ENCODE measurements at regions not wholly inside any gene's neighbourhood (a gene's known extent, or its start where the extent isn't known, plus 50 kb on each side); places are given as distances from the start of the nearest gene placed in this dataset.

DNA sequence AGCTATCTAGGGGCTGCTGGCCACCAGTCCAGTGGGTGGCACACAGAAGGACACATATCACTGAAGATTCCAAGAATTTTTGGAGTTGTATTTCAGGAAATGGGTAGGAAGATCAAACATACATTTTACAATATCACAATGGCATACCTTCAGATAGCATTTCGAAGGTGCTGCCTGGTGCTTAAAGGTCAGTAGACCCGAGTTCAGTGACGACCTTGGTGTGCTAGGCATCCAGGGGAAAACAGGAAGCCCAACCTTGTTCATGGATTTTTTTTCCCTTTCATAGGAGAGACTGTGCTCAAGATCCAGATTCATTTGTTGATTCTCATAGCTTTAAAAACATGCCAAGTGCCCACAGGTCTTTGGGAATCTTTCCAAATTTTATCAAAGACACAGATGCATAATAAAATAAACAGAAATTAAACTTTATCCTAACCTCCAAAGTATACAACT is 51.0 kb upstream of the RCBTB2 start:
- no peak overlapping the region for H2BK12ac ChIP-seq (ENCODE audit: low read depth, low read length)
- no peaks in the 10 kb centered on the region for H4K20me1 ChIP-seq (replicated peaks in 1 of 2; ENCODE audit: control insufficient read depth in 1 of 2, insufficient read depth in 2 of 2, low read length in 2 of 2)
- no peak overlapping the region for H4K91ac ChIP-seq (replicated peaks; ENCODE audit: insufficient read length, low read length)
- no peak overlapping the region for H4K8ac ChIP-seq (ENCODE audit: extremely low read depth, insufficient read depth, low read length)
- H2AK5ac ChIP-seq (ENCODE audit: low read depth, low read length): no peak overlapping the region
- no peaks in the 10 kb centered on the region for H3K27me3 ChIP-seq (replicated peaks in 1 of 4; ENCODE audit: control insufficient read depth in 3 of 4, extremely low read depth in 1 of 4, insufficient read depth in 3 of 4, low read length in 3 of 4)
- no peak overlapping the region for H4K5ac ChIP-seq (ENCODE audit: insufficient read length, low read depth, low read length)
- no peaks in the 10 kb centered on the region for H3K23me2 ChIP-seq (ENCODE audit: low read depth, low read length)
- 95% methylated on average over 3 of the region's 3 CpGs; no CpG with 5 or more reads in 1 of the 2 experiments for WGBS, 2 experiments (ENCODE audit: extremely low coverage in 1 of 2, insufficient coverage in 1 of 2, insufficient read length in 1 of 2, insufficient replicate concordance in 2 of 2, low coverage in 1 of 2, low lambda C conversion rate in 2 of 2, missing lambda C conversion rate in 1 of 2)
- H3K18ac ChIP-seq (ENCODE audit: extremely low read depth, low read length): no peak overlapping the region
- H3K79me1 ChIP-seq (ENCODE audit: low read depth, low read length): no peaks in the 10 kb centered on the region
- H2BK5ac ChIP-seq (ENCODE audit: low read depth, low read length): no peak overlapping the region
- DNase-seq (ENCODE audit: low read depth in 1 of 2, low spot score in 2 of 2) (no peak), FAIRE-seq (no peak)
- no peak overlapping the region for H3K4ac ChIP-seq (replicated peaks; ENCODE audit: insufficient read length, low read depth, low read length)
- H3K4me2 ChIP-seq (ENCODE audit: insufficient read depth in 1 of 2, low read depth in 2 of 2, low read length in 2 of 2): no peak overlapping the region
- no peak overlapping the region for H3K4me3 ChIP-seq (ENCODE audit: extremely low read depth in 1 of 4, insufficient read depth in 2 of 4, low read depth in 3 of 4, low read length in 4 of 4)
- H2BK120ac ChIP-seq (replicated peaks; ENCODE audit: low read depth, low read length): no peak overlapping the region
- no peak overlapping the region for H2AFZ ChIP-seq (ENCODE audit: low read length)
- no peaks in the 10 kb centered on the region for H3K36me3 ChIP-seq (ENCODE audit: control insufficient read depth in 2 of 4, insufficient read depth in 4 of 4, low read length in 3 of 4)
- no peak overlapping the region for H3K23ac ChIP-seq (ENCODE audit: insufficient read length)
- no peak for TF ChIP-seq POLR2A (IDR thresholded peaks at IDR 0.05; ENCODE audit: control extremely low read depth in 1 of 2, low read depth in 2 of 2, low read length in 2 of 2)
- TF ChIP-seq TAF7 (optimal IDR thresholded peaks at IDR 0.05; ENCODE audit: borderline replicate concordance, low read depth, low read length): no peak
- no peak for TF ChIP-seq HDAC2 (IDR thresholded peaks at IDR 0.05; ENCODE audit: borderline replicate concordance in 1 of 2, low read depth in 2 of 2, low read length in 2 of 2)
- TF ChIP-seq SP4 (IDR thresholded peaks at IDR 0.05; ENCODE audit: low read length): no peak
- TF ChIP-seq TEAD4 (IDR thresholded peaks at IDR 0.05; ENCODE audit: low read depth, low read length): no peak
- TF ChIP-seq BACH1 (IDR thresholded peaks at IDR 0.05; ENCODE audit: low read length): no peak
- TF ChIP-seq BCL11A (IDR thresholded peaks at IDR 0.05; ENCODE audit: low read depth in 2 of 2, low read length in 2 of 2): no peak
- TF ChIP-seq BRCA1 (IDR thresholded peaks at IDR 0.05; ENCODE audit: low read depth, low read length): no peak
- TF ChIP-seq SIRT6 (IDR thresholded peaks at IDR 0.05; ENCODE audit: low read length): no peak
- no peak for TF ChIP-seq JUND (IDR thresholded peaks at IDR 0.05; ENCODE audit: low read length)
- TF ChIP-seq RXRA (IDR thresholded peaks at IDR 0.05; ENCODE audit: insufficient read depth, low read depth, low read length): no peak
- TF ChIP-seq POLR2AphosphoS5 (IDR thresholded peaks at IDR 0.05; ENCODE audit: low read depth, low read length): no peak
- no peak for TF ChIP-seq ZNF274 (IDR thresholded peaks at IDR 0.05; ENCODE audit: borderline replicate concordance, extremely low read depth, low read length)
- no peak overlapping the region for H3K27ac ChIP-seq (ENCODE audit: low read depth, low read length)
- ChIA-PET CTCF (ENCODE audit: partially characterized antibody) (interaction anchor here (0.7 to 12.9 kb wide), 6 partner anchors 9 to 912 kb away, joined by 3 to 105 read pairs (median 4); no protein-coding TSS in a partner anchor), POLR2A (ENCODE audit: partially characterized antibody) (interaction anchor here (0.8 kb wide), 2 partner anchors 9 to 10 kb away, joined by 3 read pairs; no protein-coding TSS in a partner anchor)
- H3K4me1 ChIP-seq (replicated peaks in 1 of 4; ENCODE audit: control insufficient read depth in 3 of 4, insufficient read depth in 4 of 4, low read length in 3 of 4): peaks cover 0 to 4% (median 2%) of the 10 kb centered on the region in 4 experiments; a peak in 3 of 7 replicates
- H3K9ac ChIP-seq (replicated peaks in 1 of 4; ENCODE audit: extremely low read depth in 1 of 4, low read depth in 3 of 4, low read length in 3 of 4): no peak overlapping the region
- no peak overlapping the region for H3K14ac ChIP-seq (ENCODE audit: insufficient read length)
- H3K79me2 ChIP-seq (ENCODE audit: control insufficient read depth in 1 of 2, insufficient read depth in 2 of 2, low read length in 2 of 2): no peaks in the 10 kb centered on the region
- no peak overlapping the region for H2BK20ac ChIP-seq (ENCODE audit: low read length)
- 0 out of 4 replicates have a peak, but pooled peaks cover 0 to 2% of the 10 kb centered on the region in 2 experiments for H3K9me3 ChIP-seq (ENCODE audit: insufficient read depth in 2 of 2, low read depth in 1 of 2, low read length in 1 of 2)
- no peak overlapping the region for H3K56ac ChIP-seq (replicated peaks; ENCODE audit: insufficient read length, low read depth, low read length)
- no peak overlapping the region for H2BK15ac ChIP-seq (ENCODE audit: low read length)

Data from H1 (cell line).